ENCODE measurements at regions not wholly inside any gene's neighbourhood (a gene's known extent, or its start where the extent isn't known, plus 50 kb on each side); places are given as distances from the start of the nearest gene placed in this dataset.

DNA sequence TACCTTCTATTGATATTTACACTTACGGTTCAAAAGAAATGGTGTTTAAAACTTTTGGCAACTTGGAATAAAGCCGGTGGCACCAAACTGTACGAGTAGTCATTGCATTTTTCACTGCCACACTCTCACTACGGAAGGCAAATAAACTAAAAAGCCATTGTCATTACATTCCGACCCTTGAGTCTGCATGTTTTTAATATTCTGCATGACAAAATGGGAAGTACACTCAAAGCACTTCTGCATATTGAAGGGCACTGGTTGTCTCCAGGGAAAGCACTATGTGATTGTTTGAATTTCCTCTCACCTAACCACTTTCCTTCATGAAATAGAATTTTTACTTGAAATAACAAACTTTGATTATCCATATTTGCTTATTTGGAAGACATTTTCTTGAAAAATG lies 426.3 kb downstream of the CETN3 start:
- Histone ChIP-seq H3K27me3 (ENCODE audit: insufficient read depth, poor library complexity, severe bottlenecking) (no peaks in the 10 kb centered on the region), H3K4me3 (replicated peaks; ENCODE audit: insufficient read depth, low read length) (no peak overlapping the region), H3K27ac (replicated peaks) (no peak overlapping the region)
- no peak for DNase-seq (ENCODE audit: low read depth in 1 of 2, low spot score in 1 of 2)
- no peak for TF ChIP-seq SPI1 (IDR thresholded peaks at IDR 0.05; ENCODE audit: borderline replicate concordance, low read depth)

DNA sequence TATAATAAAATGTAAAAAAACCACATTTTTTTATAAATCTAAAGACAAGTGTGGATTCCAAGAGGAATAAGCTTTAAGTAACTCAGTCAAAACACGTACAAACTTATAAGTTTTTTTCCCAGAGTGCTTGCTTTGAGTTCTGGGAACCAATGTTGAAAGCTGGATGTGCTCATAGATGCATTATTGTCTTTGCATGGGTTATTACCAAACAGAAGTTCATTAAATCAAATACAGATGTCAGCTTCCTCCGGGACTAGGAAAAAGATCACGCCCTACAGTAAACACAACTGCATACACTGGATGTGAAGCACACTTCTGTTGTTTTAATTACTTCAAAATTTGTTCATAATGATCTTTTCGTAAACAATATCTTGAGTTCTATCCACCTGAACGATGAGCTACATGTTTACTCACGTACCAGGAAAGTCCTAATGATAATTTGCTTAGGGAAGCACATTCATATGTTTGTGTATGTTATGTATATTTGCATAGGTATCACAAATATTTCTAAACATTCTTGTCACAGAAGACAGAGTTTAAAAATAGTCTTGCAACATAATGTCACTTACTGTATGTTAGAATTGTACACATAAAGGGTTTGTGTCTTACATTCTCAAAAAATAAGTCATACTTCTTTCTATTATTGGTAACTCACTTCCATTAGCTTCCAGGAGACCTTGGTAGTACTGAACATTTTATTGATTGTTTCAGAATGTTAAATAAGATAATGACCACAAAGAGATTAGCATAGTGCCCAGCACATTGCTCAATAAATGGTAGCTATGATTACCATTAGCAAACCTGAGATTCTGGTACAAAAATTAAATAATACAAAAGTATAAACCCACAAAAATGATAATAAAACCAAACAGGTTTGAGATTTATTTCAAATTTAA lies 427.4 kb downstream of the CETN3 start:
- TF ChIP-seq GABPA (IDR thresholded peaks at IDR 0.05; ENCODE audit: low read depth) = no peak
- no peak for TF ChIP-seq POLR2AphosphoS5 (IDR thresholded peaks at IDR 0.05; ENCODE audit: low read depth)
- no peak for DNase-seq (ENCODE audit: low read depth in 1 of 2, low spot score in 1 of 2)
- no peaks in the 10 kb centered on the region for H3K27me3 ChIP-seq (ENCODE audit: insufficient read depth, poor library complexity, severe bottlenecking)
- no peak overlapping the region for H3K27ac ChIP-seq (replicated peaks)
- no peak overlapping the region for H3K4me3 ChIP-seq (replicated peaks; ENCODE audit: insufficient read depth, low read length)

DNA sequence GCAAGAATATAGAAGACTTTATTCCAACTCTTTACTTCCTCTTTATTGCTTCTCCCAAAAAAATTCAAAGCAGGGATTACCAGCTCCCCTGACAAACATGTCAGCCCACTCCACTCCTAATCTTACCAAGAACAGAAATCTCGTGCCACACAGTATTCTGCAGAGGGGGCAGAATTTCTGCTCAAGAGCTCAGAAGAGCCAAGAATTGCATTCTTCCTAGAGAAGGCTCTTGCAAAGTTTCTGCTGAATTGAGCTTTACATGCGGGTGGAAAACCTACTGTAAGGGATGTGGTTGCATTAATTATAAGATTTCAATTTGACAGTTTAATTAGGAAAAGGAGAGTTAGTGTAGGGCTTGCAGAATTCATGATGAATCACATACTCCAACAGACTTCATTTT lies 428.5 kb downstream of the CETN3 start:
- no peak for TF ChIP-seq POLR2AphosphoS5 (IDR thresholded peaks at IDR 0.05; ENCODE audit: low read depth)
- TF ChIP-seq GABPA (IDR thresholded peaks at IDR 0.05; ENCODE audit: low read depth) = no peak
- TF ChIP-seq, protein P1, sequence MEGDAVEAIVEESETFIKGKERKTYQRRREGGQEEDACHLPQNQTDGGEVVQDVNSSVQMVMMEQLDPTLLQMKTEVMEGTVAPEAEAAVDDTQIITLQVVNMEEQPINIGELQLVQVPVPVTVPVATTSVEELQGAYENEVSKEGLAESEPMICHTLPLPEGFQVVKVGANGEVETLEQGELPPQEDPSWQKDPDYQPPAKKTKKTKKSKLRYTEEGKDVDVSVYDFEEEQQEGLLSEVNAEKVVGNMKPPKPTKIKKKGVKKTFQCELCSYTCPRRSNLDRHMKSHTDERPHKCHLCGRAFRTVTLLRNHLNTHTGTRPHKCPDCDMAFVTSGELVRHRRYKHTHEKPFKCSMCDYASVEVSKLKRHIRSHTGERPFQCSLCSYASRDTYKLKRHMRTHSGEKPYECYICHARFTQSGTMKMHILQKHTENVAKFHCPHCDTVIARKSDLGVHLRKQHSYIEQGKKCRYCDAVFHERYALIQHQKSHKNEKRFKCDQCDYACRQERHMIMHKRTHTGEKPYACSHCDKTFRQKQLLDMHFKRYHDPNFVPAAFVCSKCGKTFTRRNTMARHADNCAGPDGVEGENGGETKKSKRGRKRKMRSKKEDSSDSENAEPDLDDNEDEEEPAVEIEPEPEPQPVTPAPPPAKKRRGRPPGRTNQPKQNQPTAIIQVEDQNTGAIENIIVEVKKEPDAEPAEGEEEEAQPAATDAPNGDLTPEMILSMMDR (IDR thresholded peaks at IDR 0.05; ENCODE audit: insufficient read depth, low read length) = no peak
- TF ChIP-seq, protein P2, sequence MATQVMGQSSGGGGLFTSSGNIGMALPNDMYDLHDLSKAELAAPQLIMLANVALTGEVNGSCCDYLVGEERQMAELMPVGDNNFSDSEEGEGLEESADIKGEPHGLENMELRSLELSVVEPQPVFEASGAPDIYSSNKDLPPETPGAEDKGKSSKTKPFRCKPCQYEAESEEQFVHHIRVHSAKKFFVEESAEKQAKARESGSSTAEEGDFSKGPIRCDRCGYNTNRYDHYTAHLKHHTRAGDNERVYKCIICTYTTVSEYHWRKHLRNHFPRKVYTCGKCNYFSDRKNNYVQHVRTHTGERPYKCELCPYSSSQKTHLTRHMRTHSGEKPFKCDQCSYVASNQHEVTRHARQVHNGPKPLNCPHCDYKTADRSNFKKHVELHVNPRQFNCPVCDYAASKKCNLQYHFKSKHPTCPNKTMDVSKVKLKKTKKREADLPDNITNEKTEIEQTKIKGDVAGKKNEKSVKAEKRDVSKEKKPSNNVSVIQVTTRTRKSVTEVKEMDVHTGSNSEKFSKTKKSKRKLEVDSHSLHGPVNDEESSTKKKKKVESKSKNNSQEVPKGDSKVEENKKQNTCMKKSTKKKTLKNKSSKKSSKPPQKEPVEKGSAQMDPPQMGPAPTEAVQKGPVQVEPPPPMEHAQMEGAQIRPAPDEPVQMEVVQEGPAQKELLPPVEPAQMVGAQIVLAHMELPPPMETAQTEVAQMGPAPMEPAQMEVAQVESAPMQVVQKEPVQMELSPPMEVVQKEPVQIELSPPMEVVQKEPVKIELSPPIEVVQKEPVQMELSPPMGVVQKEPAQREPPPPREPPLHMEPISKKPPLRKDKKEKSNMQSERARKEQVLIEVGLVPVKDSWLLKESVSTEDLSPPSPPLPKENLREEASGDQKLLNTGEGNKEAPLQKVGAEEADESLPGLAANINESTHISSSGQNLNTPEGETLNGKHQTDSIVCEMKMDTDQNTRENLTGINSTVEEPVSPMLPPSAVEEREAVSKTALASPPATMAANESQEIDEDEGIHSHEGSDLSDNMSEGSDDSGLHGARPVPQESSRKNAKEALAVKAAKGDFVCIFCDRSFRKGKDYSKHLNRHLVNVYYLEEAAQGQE (IDR thresholded peaks at IDR 0.05; ENCODE audit: insufficient replicate concordance, low read depth) = no peak
- no peak for TF ChIP-seq SPI1 (IDR thresholded peaks at IDR 0.05; ENCODE audit: borderline replicate concordance, low read depth)
- H3K27ac ChIP-seq (replicated peaks) = no peak overlapping the region
- no peak for DNase-seq (ENCODE audit: low read depth in 1 of 2, low spot score in 1 of 2)
- H3K27me3 ChIP-seq (ENCODE audit: insufficient read depth, poor library complexity, severe bottlenecking) = no peaks in the 10 kb centered on the region
- H3K4me3 ChIP-seq (replicated peaks; ENCODE audit: insufficient read depth, low read length) = no peak overlapping the region

DNA sequence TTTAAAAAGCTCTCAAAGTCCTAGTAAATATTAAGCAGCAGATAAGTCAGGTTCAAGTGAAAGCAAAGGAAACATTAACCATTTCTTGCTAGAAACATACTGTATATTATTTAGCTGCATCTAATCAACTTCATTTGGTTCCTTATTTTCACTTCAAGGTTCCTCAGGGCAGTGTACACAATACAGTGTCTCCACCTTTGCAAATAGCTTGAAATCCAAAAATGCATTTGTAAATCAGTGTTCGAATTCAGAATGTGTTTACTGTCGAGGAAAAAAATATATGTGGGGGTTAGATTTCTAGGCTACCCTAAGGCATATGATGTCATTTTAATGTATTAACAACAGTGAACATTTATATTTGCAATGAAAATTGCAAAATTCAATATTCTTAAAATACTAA lies 436.0 kb downstream of the CETN3 start:
- Histone ChIP-seq H3K27ac (replicated peaks) (no peak overlapping the region), H3K27me3 (ENCODE audit: insufficient read depth, poor library complexity, severe bottlenecking) (no peaks in the 10 kb centered on the region), H3K4me3 (replicated peaks; ENCODE audit: insufficient read depth, low read length) (no peak overlapping the region)
- no peak for TF ChIP-seq GABPA (IDR thresholded peaks at IDR 0.05; ENCODE audit: low read depth)
- DNase-seq (ENCODE audit: low read depth in 1 of 2, low spot score in 1 of 2) = no peak

DNA sequence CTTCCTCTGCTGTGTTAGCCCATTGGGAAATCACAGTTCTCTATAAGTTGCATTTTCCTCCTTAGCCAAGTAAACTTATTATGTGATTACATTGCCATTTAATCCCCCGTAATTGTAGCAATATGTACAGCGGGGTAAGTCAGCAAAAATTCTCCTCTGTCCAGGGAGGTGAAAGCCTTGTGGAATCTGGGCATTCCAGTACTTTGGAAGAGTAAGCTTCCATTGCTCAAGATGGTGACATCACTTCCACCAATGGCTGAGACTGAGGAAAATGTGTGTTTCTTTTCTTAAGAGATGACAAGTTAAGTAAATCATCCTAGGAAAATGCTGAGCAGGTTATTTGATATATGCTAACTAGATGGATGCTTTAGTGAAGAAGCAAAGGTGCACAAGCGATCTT lies 436.7 kb downstream of the CETN3 start:
- H3K27ac ChIP-seq (replicated peaks) = no peak overlapping the region

More for the DNA sequence above, 436.7 kb downstream of the CETN3 start:
- TF ChIP-seq POLR2AphosphoS5 (IDR thresholded peaks at IDR 0.05; ENCODE audit: low read depth) = no peak
- TF ChIP-seq, protein P2 (IDR thresholded peaks at IDR 0.05; ENCODE audit: insufficient replicate concordance, low read depth) = no peak
- TF ChIP-seq SPI1 (IDR thresholded peaks at IDR 0.05; ENCODE audit: borderline replicate concordance, low read depth) = no peak
- TF ChIP-seq GABPA (IDR thresholded peaks at IDR 0.05; ENCODE audit: low read depth) = no peak
- TF ChIP-seq, protein P1 (IDR thresholded peaks at IDR 0.05; ENCODE audit: insufficient read depth, low read length) = no peak
- Histone ChIP-seq H3K4me3 (replicated peaks; ENCODE audit: insufficient read depth, low read length) (no peak overlapping the region), H3K27me3 (ENCODE audit: insufficient read depth, poor library complexity, severe bottlenecking) (no peaks in the 10 kb centered on the region)
- DNase-seq (ENCODE audit: low read depth in 1 of 2, low spot score in 1 of 2) = no peak
